Thoracic aorta (tissue), 2 donors: ENCODE measurements at regions not wholly inside any gene's neighbourhood (a gene's known extent, or its start where the extent isn't known, plus 50 kb on each side); places are given as distances from the start of the nearest gene placed in this dataset.

Experiments
- ATAC-seq: fragments of 150-250 bp; one replicate; pipeline ENCODE4 v1.8.0; 2017; ENCODE audit warnings: low read depth; ENCODE audit not compliant: insufficient number of reproducible peaks, low FRiP score
- DNase-seq: peaks from one replicate; pipeline ENCODE4 v3.0.0-alpha.2; 2020; ENCODE audit warnings: low spot score
- H3K27ac ChIP-seq, 2 donors: fragments of 200-600 bp; sonication (generic); 1 replicate in 1 of 2; 2 replicates in 1 of 2; pipeline ENCODE4 v1.5.1; 2016; ENCODE audit warnings: mild to moderate bottlenecking in 2 of 2, moderate library complexity in 2 of 2
- H3K27me3 ChIP-seq: fragments of 200-600 bp; sonication (generic); replicated peaks from 2 replicates; pipeline ENCODE4 v1.6.0; 2016; ENCODE audit warnings: mild to moderate bottlenecking; ENCODE audit not compliant: insufficient read depth
- H3K36me3 ChIP-seq: fragments of 200-600 bp; sonication (generic); one replicate; pipeline ENCODE4 v1.5.1; 2016
- H3K4me1 ChIP-seq, 2 donors: fragments of 200-600 bp; sonication (generic); 1 replicate in 1 of 2; 2 replicates in 1 of 2; pipeline versions ENCODE4 v1.5.1 to v1.6.0; 2016; ENCODE audit warnings: low read depth in 2 of 2, mild to moderate bottlenecking in 1 of 2; ENCODE audit not compliant: control insufficient read depth in 1 of 2
- H3K4me3 ChIP-seq: fragments of 200-600 bp; sonication (generic); 2 replicates; pipeline ENCODE4 v1.5.1; 2016; ENCODE audit warnings: mild to moderate bottlenecking
- H3K9me3 ChIP-seq: fragments of 200-600 bp; sonication (generic); 2 replicates; pipeline ENCODE4 v1.5.1; 2016
- CTCF ChIP-seq: fragments of 200-600 bp; sonication (generic); IDR thresholded peaks from one replicate; pipeline ENCODE4 v1.5.1; 2019; ENCODE audit warnings: antibody characterized with exemption

GRCh38 chr1:229867726-229868125, 199.3 kb upstream of the GALNT2 start:
- ATAC-seq (no peak), DNase-seq (no peak)
- Histone ChIP-seq H3K36me3 (no peaks in the 10 kb centered on the region), H3K9me3 (no peaks in the 10 kb centered on the region), H3K27me3 (no peaks in the 10 kb centered on the region), H3K4me3 (no peak overlapping the region), H3K27ac (no peak overlapping the region), H3K4me1 (peaks cover 10 to 26% of the 10 kb centered on the region in 2 donors)
- TF ChIP-seq CTCF: no peak

- no peak for TF ChIP-seq CTCF
- H3K4me1 ChIP-seq: peaks cover 4 to 17% of the 10 kb centered on the region in 2 donors
- H3K36me3 ChIP-seq: no peaks in the 10 kb centered on the region
- H3K27ac ChIP-seq: no peak overlapping the region
- no peak for DNase-seq
- no peaks in the 10 kb centered on the region for H3K27me3 ChIP-seq
- no peaks in the 10 kb centered on the region for H3K9me3 ChIP-seq
- ATAC-seq: no peak
- no peak overlapping the region for H3K4me3 ChIP-seq
These were observed 197.8 kb upstream of the GALNT2 start for GRCh38 chr1:229869240-229869639.

- Histone ChIP-seq H3K27me3 (no peaks in the 10 kb centered on the region), H3K27ac (no peak overlapping the region), H3K4me3 (no peak overlapping the region), H3K9me3 (no peaks in the 10 kb centered on the region), H3K36me3 (no peaks in the 10 kb centered on the region), H3K4me1 (peaks cover 0 to 12% of the 10 kb centered on the region in 2 donors)
- no peak for ATAC-seq
- no peak for TF ChIP-seq CTCF
- DNase-seq: no peak
These were observed 197.4 kb upstream of the GALNT2 start for GRCh38 chr1:229869687-229870086.

- Histone ChIP-seq H3K36me3 (no peaks in the 10 kb centered on the region), H3K4me3 (no peak overlapping the region), H3K27me3 (no peaks in the 10 kb centered on the region), H3K9me3 (no peaks in the 10 kb centered on the region), H3K27ac (no peak overlapping the region), H3K4me1 (peaks cover 0 to 10% of the 10 kb centered on the region in 2 donors)
- TF ChIP-seq CTCF: no peak
- ATAC-seq (no peak), DNase-seq (no peak)
These were observed 196.7 kb upstream of the GALNT2 start for GRCh38 chr1:229870381-229870780.

- TF ChIP-seq CTCF: no peak
- Histone ChIP-seq H3K36me3 (no peaks in the 10 kb centered on the region), H3K4me1 (peaks cover 0 to 10% of the 10 kb centered on the region in 2 donors), H3K9me3 (no peaks in the 10 kb centered on the region), H3K27ac (no peak overlapping the region), H3K27me3 (no peaks in the 10 kb centered on the region), H3K4me3 (no peak overlapping the region)
- DNase-seq: no peak
- no peak for ATAC-seq
These were observed 195.9 kb upstream of the GALNT2 start for GRCh38 chr1:229871078-229871676.
